ENCODE measurements at regions not wholly inside any gene's neighbourhood (a gene's known extent, or its start where the extent isn't known, plus 50 kb on each side); places are given as distances from the start of the nearest gene placed in this dataset.

- H3K4me3 ChIP-seq: no peak overlapping the region
- no peaks in the 10 kb centered on the region for H3K9me3 ChIP-seq
- no peak for DNase-seq (ENCODE audit: low spot score in 2 of 2)
- peaks cover 14% of the 10 kb centered on the region for H3K4me1 ChIP-seq
- H3K36me3 ChIP-seq (replicated peaks): no peaks in the 10 kb centered on the region
- in situ Hi-C loops (cut with MboI; ENCODE audit: low sequenced_read_pairs): no loop called here
- H3K27me3 ChIP-seq (ENCODE audit: low read depth): no peaks in the 10 kb centered on the region
Observed at GRCh38 chr1:83764209-83764608, 234.7 kb downstream of the TTLL7 start.

DNA sequence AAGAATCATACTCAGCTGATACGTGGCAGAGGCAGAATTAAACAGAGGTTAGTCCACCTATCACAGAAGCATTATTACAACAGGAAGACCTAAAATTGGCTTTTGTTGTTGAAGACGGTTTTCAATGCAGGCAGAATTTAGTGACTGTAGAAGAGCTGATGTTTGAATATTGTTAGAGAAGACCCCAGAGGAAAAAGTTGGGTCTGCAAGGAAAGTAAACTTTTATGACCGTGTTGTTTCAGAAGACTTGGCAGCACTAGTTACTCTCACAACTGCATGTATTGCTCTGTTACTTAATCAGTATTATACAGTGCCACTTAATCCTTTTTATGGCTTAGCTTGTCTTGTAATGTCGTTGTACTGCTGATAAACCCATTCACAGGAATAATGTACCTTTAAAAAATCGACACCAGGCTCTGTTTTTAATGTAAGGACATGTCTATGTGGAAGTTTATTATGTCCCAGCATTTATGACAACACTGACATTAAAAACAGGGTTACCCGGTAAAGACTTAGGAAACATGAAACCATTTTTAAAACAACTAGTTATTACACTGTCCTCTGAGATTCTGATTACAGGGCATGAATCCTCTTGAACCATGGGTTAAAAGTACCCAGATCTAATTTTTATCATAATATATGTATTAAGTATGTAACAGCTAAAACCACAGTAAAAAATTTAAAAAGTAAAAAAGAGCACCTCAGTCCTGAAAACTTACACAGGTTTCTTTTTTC, 235.4 kb downstream of the TTLL7 start:
- peak in 1 of 2 experiments; percentile 17 for DNase-seq (ENCODE audit: low spot score in 2 of 2)
- Histone ChIP-seq H3K36me3 (replicated peaks) (no peaks in the 10 kb centered on the region), H3K4me1 (peaks cover 14% of the 10 kb centered on the region), H3K4me3 (no peak overlapping the region), H3K27me3 (ENCODE audit: low read depth) (no peaks in the 10 kb centered on the region), H3K9me3 (no peaks in the 10 kb centered on the region)
- in situ Hi-C loops (cut with MboI; ENCODE audit: low sequenced_read_pairs): no loop called here

DNA sequence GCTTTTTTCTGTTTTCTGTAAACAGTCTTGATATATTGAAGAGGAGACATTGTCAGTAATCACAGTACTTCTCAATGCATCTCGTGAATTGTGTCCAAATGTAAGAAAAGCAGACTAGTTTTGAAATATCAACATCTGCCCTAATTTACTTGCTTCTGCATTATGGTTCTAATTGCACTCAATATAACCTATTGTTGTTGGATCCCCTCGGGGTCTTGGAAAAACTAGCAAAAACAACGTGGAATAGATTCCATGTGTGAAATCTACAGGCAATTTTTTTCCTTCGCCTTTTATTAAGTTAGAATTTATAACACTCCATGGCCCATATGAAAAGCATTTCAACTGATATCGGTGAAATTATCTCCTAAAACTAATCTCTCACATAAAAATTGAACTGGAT, 236.5 kb downstream of the TTLL7 start:
- no peaks in the 10 kb centered on the region for H3K9me3 ChIP-seq
- no peak for DNase-seq (ENCODE audit: low spot score in 2 of 2)
- no peaks in the 10 kb centered on the region for H3K27me3 ChIP-seq (ENCODE audit: low read depth)
- no peak overlapping the region for H3K4me3 ChIP-seq
- H3K4me1 ChIP-seq: peaks cover 14% of the 10 kb centered on the region
- no peaks in the 10 kb centered on the region for H3K36me3 ChIP-seq (replicated peaks)
- in situ Hi-C loops (cut with MboI; ENCODE audit: low sequenced_read_pairs): no loop called here

DNA sequence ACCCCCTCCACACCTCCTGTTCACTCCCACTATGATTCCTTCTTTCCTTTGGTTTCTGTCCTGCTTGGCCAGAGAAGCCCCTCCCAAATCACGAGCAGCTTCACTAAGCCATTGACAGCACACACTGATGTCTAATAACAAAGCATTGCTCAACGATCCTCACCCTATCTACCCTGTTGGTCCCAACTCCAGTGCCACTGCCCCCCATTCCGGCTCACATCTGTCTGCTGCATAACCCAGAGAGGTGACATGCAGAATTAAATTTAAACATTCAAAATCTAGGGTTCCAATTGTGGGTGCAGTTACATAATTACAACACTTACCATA, 236.9 kb downstream of the TTLL7 start:
- Histone ChIP-seq H3K27me3 (ENCODE audit: low read depth) (no peaks in the 10 kb centered on the region), H3K4me1 (peaks cover 14% of the 10 kb centered on the region), H3K36me3 (replicated peaks) (no peaks in the 10 kb centered on the region), H3K4me3 (no peak overlapping the region), H3K9me3 (no peaks in the 10 kb centered on the region)
- in situ Hi-C loops (cut with MboI; ENCODE audit: low sequenced_read_pairs): no loop called here
- DNase-seq (ENCODE audit: low spot score in 2 of 2): no peak

GRCh38 chr1:83761167-83762038, 237.5 kb downstream of the TTLL7 start:
- Histone ChIP-seq H3K36me3 (replicated peaks) (no peaks in the 10 kb centered on the region), H3K9me3 (no peaks in the 10 kb centered on the region), H3K4me3 (no peak overlapping the region), H3K27me3 (ENCODE audit: low read depth) (no peaks in the 10 kb centered on the region), H3K4me1 (peaks cover 14% of the 10 kb centered on the region)
- no peak for DNase-seq (ENCODE audit: low spot score in 2 of 2)
- in situ Hi-C loops (cut with MboI; ENCODE audit: low sequenced_read_pairs): no loop called here

DNA sequence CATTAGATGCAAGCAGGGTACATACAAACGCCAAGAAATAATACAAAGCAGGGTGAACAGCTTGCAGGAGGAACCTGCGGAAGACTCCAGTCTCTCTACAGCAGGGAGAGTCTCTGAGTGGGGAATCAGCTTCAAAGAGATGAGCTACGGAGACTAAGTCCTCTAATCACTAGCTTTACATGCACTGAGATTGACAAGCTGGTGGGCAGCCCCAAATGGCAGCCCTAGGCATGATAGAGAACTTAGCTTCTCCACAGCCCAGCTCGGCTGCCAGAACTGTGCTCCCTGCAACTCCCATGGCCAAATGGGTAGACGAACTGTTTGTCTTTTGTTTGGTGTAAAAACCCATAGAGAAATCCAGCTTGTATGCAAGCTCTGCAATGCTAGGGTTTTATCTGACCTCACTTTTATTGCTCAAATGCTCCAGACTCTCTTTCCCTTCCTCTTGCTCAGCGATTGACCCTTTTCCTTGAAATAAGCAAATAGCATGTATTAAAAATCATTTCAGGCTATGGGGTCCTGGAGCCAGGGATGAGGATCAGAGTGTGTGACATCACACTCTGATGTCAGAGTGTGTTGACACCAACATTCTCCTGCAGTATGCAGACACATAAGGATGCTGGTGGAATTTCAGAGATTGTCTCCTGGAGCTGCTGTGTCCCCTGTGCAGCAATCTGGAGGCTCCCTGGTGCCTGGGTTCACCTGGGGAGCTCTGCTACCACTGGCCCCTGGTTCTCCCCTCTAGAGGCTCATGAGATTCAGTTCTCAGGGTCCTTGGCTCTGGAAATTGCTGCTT, 238.5 kb downstream of the TTLL7 start:
- Histone ChIP-seq H3K36me3 (replicated peaks) (no peaks in the 10 kb centered on the region), H3K9me3 (no peaks in the 10 kb centered on the region), H3K4me3 (no peak overlapping the region), H3K4me1 (peaks cover 14% of the 10 kb centered on the region), H3K27me3 (ENCODE audit: low read depth) (no peaks in the 10 kb centered on the region)
- in situ Hi-C loops (cut with MboI; ENCODE audit: low sequenced_read_pairs): no loop called here
- no peak for DNase-seq (ENCODE audit: low spot score in 2 of 2)

DNA sequence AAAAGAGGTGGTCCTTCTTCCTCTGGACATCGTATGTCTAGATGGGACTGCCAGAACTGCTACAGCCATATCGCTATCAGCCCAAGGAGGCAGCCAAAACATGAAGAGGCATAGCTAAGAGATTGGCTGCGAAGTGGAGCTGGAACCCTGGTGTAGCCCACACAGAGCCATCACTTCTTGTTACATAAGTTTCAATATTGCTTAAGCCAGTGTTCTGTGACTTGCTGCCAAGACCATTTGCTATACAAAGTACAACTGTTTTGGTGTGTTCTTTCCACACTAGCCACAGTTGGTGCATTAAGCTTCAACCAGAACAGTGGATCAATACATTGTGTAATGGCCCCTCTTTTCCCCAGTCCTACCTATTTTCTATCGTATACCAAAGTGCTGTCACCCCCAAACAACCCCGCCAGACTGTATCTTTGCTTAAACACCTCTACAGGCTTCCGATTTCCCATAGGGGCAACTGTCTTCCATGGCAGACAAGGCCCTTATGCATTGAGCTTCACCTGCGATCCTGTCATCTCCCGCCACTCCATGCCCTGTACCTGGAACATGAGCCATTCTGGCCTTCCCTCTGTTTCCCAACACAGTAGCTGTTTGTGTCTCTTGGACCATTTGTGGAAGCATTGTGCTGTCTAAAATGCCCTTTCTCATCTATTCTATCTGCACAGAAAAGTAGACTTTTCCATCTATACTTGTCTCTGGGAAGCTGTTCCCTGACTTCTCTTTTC, 241.8 kb downstream of the TTLL7 start:
- no peak for DNase-seq (ENCODE audit: low spot score in 2 of 2)
- no peaks in the 10 kb centered on the region for H3K4me1 ChIP-seq
- H3K27me3 ChIP-seq (ENCODE audit: low read depth): no peaks in the 10 kb centered on the region; the same call in 1 of the 2 replicates
- H3K36me3 ChIP-seq (replicated peaks): no peaks in the 10 kb centered on the region
- no peak overlapping the region for H3K4me3 ChIP-seq
- in situ Hi-C loops (cut with MboI; ENCODE audit: low sequenced_read_pairs): no loop called here
- H3K9me3 ChIP-seq: no peaks in the 10 kb centered on the region; the same call in 1 of the 2 replicates

DNA sequence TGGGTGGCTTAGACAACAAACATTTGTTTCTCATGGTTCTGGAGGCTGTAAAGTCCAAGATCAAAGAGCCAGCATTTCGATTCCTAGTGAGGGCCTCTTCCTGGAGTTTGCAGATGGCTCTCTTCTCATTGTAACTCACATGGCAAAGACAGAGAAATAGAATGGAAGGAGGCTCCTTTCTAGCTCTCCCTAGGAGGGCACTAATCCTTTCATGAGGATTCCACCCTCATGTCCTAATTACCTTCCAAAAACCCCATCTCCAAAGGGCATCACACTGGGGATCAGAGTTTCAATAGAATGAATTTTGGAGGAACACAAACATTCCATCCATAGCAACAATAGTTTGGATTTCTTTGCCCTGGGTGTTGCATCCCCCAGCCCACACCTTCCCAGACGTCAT, 247.3 kb downstream of the TTLL7 start:
- H3K27me3 ChIP-seq (ENCODE audit: low read depth): no peaks in the 10 kb centered on the region; the same call in 1 of the 2 replicates
- no peak for DNase-seq (ENCODE audit: low spot score in 2 of 2)
- in situ Hi-C loops (cut with MboI; ENCODE audit: low sequenced_read_pairs): no loop called here

GRCh38 chr1:83750201-83750600, 248.7 kb downstream of the TTLL7 start:
- Histone ChIP-seq H3K4me1 (no peaks in the 10 kb centered on the region), H3K4me3 (no peak overlapping the region), H3K9me3 (no peaks in the 10 kb centered on the region; the same call in 1 of the 2 replicates), H3K27me3 (ENCODE audit: low read depth) (no peaks in the 10 kb centered on the region; the same call in 1 of the 2 replicates), H3K36me3 (replicated peaks) (no peaks in the 10 kb centered on the region)
- DNase-seq (ENCODE audit: low spot score in 2 of 2): no peak
- in situ Hi-C loops (cut with MboI; ENCODE audit: low sequenced_read_pairs): no loop called here

More for the DNA sequence above, 247.3 kb downstream of the TTLL7 start:
- Histone ChIP-seq H3K9me3 (no peaks in the 10 kb centered on the region; the same call in 1 of the 2 replicates), H3K36me3 (replicated peaks) (no peaks in the 10 kb centered on the region), H3K4me3 (no peak overlapping the region), H3K4me1 (no peaks in the 10 kb centered on the region)

DNA sequence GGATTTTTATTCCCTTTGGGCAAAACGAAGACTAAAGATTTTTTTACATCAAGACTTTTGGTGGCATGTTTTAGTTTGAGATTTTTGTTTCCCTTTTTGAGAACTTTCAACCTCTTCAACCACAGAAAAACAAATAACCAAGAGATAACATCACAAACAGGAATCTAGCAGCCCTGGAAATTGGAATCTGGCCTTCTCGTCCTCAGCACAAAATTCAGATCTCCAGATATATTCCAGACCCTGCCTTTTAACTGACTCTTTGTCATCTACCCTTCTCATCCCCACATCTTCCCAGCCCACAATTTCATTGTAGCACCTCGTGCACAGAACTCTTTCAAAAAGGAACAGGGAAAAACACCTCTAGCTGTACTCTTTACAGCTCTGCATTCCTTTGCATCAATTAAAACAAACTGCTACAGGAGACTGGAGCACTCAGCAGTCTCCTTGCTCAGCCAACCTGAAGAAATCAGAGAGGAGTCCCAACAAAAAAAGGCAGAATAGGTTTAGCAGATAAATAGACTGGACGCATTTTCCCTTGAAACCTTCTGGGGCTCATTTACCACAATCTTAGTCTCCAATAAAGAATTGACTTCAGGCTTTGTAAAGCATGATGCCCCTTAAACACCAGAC, 251.0 kb downstream of the TTLL7 start:
- in situ Hi-C loops (cut with MboI; ENCODE audit: low sequenced_read_pairs): no loop called here
- H3K4me3 ChIP-seq: no peak overlapping the region
- no peaks in the 10 kb centered on the region; the same call in 1 of the 2 replicates for H3K9me3 ChIP-seq
- no peaks in the 10 kb centered on the region for H3K27me3 ChIP-seq (ENCODE audit: low read depth)
- no peak for DNase-seq (ENCODE audit: low spot score in 2 of 2)
- H3K4me1 ChIP-seq: no peaks in the 10 kb centered on the region
- no peaks in the 10 kb centered on the region for H3K36me3 ChIP-seq (replicated peaks)

DNA sequence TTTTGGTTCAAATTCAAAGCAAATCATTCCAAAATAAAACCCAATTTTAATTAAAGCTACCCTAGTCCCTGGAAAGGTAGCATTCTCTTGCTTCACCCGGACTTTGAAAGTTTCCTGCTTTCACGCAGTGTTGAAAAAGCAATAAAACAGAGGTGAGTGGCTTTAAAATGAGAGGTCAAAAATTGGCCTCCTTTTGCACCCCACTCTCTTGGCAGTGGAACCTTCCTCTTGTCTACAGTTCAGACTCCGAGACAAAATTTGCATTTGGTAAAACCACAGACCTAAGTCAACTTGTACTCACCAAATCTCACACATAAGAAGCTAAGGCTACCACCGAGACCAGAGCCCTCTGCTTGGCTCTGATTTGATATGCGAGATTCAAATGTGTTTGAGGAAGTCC, 252.7 kb downstream of the TTLL7 start:
- Histone ChIP-seq H3K27me3 (ENCODE audit: low read depth) (no peaks in the 10 kb centered on the region), H3K4me1 (peaks cover 3% of the 10 kb centered on the region), H3K4me3 (no peak overlapping the region), H3K36me3 (replicated peaks) (no peaks in the 10 kb centered on the region), H3K9me3 (no peaks in the 10 kb centered on the region)
- in situ Hi-C loops (cut with MboI; ENCODE audit: low sequenced_read_pairs): no loop called here
- DNase-seq (ENCODE audit: low spot score in 2 of 2): no peak

DNA sequence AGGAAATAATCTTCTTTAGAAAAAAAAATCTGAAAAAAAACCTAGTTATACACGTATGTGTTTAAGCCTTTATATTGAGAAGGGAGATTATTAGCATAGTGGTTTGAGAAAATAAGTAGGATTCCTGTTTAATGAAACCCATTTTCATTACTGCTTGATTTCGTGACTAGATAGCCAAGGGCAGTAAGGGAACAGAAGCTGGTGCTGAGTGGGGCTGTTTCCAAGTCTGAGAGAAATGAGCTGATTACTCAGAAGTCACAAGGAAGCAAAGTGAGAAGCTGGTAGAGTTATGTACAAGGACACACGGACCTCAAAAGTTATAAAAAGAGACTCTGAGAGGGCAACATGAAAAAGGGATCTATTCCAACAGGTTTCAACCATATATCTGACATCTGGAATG, 256.5 kb downstream of the TTLL7 start:
- no peaks in the 10 kb centered on the region for H3K9me3 ChIP-seq
- H3K36me3 ChIP-seq (replicated peaks): no peaks in the 10 kb centered on the region
- in situ Hi-C loops (cut with MboI; ENCODE audit: low sequenced_read_pairs): no loop called here
- DNase-seq (ENCODE audit: low spot score in 2 of 2): no peak
- H3K4me1 ChIP-seq: peaks cover 10% of the 10 kb centered on the region
- no peaks in the 10 kb centered on the region for H3K27me3 ChIP-seq (ENCODE audit: low read depth)
- no peak overlapping the region for H3K4me3 ChIP-seq

DNA sequence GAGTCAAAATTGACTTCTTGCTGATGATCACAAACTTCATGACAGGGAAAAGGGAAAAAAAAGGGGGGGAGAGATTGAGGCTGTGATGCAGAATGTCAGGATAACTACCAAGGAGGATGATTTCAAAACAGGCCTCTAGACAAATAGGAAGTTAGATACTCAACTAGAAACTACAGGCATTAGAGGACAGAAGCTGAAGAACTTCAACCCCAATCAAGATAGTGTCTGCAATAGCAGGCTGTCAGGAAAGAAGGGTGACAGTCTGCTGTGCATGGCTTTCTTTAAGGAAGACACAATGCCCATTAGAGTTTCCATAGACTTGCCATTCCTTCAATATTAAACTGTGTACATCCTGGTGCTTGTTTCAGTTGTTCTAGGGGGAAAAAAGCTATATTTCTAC, 257.2 kb downstream of the TTLL7 start:
- Histone ChIP-seq H3K27me3 (ENCODE audit: low read depth) (no peaks in the 10 kb centered on the region), H3K36me3 (replicated peaks) (no peaks in the 10 kb centered on the region), H3K9me3 (no peaks in the 10 kb centered on the region), H3K4me3 (no peak overlapping the region), H3K4me1 (peaks cover 10% of the 10 kb centered on the region)
- no peak for DNase-seq (ENCODE audit: low spot score in 2 of 2)
- in situ Hi-C loops (cut with MboI; ENCODE audit: low sequenced_read_pairs): no loop called here
